Left colon (tissue), 2 donors: ENCODE measurements at regions not wholly inside any gene's neighbourhood (a gene's known extent, or its start where the extent isn't known, plus 50 kb on each side); places are given as distances from the start of the nearest gene placed in this dataset.

Experiments used
- ATAC-seq: fragments of 200-7000 bp; cut with Tn5 transposase; one replicate; pipeline ENCODE4 v1.9.1; 2020; ENCODE audit warnings: mild to moderate bottlenecking, moderate library complexity
- DNase-seq, 2 donors: peaks; one replicate each; pipeline ENCODE4 v3.0.0-alpha.2; 2020
- intact Hi-C, 2 donors: fragments of 100-400 bp; cut with DNase I in 1 of 2; cut with micrococcal nuclease in 1 of 2; formaldehyde crosslinking; loops; one replicate each; pipeline versions ENCODE4 v1.11.2 to v1.14.0; 2022; cut with DNase I, micrococcal nuclease
- donor health status: DM: no; HTN: no; CAD: no.
- donor health status: DM: yes; HTN: yes; CAD: no.

DNA sequence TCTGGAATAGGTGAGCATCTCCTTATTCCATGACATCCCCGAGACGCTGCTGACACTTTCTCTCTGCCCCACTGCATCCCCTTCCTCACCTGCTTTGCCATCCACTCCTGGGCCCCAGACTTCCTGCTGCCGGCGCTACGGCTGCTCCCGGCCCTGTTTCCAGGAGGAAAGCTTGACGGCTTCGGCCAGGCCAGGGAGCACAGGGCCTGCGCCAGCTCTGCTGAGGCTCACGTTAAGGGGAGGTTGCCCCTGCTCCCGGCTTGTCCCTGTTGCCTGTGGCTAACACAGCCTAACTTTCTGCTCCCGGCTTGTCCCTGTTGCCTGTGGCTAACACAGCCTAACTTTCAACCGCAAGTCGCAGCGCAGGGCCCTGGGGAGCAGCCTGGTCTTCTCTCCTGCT is 177.3 kb upstream of the RGMA start:
- intact Hi-C loops: no loop called here
- DNase-seq: no peak
- ATAC-seq: no peak

DNA sequence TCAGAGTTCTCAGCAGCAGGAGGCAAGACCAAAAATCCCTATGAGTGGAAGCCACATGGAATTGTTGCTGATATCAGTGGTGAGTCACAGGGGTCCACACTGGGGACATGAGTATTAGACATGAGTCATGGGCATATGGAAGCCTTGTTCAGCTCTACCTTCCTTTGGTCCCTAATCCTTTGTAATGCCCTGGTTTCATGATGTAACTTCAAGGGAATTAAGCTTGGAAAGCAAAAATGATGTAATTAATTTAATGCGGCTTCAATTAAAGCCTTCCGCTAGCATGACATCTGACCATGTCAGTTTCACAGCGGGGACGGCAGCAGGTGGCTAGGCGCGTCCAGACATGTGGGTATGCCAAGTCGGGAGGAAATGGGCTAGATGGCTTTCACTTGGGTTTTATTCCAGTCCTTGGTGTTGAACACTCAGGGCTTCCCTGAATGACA is 176.1 kb upstream of the RGMA start:
- intact Hi-C loops: no loop called here
- ATAC-seq: no peak
- DNase-seq: no peak

DNA sequence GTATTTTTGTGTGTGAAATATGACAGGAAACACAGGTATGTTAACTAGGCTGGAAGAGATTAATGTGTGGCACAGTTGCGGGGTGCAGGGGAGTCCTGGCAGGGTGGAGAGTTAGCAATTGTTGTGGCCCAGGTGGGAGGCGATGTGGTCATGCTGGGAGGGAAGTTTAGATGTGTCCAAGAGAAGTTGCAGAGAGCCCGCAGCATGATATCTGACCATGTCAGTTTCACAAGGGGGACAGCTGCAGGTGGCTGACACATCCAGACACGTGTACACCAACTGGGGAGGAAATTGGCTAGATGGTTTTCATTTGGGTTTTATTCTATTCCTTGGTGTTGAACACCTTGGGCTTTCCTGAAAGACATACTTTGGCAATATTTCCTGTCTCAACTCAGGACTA is 172.8 kb upstream of the RGMA start:
- intact Hi-C loops: no loop called here
- ATAC-seq: no peak
- no peak for DNase-seq

DNA sequence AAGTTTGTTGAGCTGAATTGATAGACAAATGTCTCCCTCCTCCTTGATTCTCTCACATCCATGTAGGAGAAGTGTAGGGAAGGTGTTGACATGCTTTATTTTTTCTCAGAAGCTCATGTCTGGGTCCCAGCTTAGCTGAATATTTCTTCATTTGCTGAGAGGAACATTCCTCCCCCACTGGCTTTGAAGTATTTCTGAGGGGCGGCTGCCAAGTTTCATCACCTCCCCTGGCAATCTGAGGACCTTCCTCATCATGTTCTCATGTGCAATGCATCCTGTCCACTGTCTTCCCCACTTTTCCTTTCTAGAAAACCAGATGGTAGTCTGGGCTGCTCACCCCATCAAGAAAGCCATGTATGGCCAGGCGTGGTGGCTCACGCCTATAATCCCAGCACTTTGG is 168.9 kb upstream of the RGMA start:
- ATAC-seq (no peak), DNase-seq (no peak)
- intact Hi-C loops: no loop called here

DNA sequence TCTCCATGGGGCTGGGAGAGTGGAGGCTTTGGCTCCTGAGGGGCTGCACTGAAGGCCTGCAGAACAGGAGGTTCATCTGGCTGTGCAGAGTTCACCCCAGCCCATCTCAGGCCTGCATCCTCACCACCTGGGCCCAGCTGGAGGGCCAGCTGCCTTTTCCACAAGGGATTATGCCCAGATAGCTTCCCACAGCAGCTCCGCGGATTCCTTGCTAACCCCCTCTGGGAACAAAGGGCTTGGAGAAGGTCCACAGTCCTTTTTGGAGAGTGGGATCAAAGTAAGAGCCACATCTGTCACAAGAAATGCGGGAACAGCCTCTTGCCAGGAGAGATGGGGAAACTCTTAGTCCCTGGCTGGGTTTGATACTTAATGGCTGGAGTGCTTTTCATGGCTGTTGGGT is 164.7 kb upstream of the RGMA start:
- ATAC-seq: no peak
- no peak for DNase-seq
- intact Hi-C loops: no loop called here

DNA sequence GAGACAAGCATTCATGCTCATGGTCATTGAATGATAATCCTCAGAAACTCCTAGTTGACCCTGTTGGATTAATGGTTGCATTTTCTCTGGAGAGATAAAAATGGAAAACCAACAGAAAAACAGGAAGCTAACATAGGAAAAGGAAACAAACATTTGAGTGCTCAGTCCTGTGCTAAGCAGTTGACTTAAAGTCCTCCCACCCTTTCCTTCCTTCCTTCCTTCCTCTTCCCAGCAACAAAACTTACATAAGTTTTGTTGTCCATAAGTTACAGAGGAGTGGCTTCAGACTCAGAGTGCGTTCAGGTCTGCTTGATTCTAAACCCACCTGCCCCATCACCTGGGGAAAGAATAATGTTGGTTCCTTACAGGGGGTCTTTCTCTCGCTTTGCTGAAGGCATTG is 163.8 kb upstream of the RGMA start:
- ATAC-seq (no peak), DNase-seq (no peak)
- intact Hi-C loops: no loop called here

DNA sequence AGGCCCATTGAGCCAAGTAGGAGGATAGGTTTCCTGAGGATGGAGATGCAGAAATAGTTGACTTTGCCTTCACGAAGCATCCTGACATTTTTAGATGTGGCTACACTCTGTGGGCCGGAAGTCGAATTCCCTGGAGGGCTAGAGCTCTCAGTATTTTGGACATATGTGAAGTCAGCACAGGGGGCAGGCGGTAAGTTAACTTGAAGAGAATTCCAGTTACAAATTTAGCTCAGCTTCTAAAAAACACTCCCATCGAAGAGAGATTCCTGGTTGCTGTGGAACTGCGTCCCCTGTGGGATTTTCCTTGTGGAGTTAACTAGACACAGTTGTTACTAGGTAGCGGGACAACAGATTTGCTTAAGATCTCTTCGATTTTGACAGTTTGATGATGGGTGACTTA is 161.9 kb upstream of the RGMA start:
- ATAC-seq (no peak), DNase-seq (no peak)
- intact Hi-C loops: no loop called here

DNA sequence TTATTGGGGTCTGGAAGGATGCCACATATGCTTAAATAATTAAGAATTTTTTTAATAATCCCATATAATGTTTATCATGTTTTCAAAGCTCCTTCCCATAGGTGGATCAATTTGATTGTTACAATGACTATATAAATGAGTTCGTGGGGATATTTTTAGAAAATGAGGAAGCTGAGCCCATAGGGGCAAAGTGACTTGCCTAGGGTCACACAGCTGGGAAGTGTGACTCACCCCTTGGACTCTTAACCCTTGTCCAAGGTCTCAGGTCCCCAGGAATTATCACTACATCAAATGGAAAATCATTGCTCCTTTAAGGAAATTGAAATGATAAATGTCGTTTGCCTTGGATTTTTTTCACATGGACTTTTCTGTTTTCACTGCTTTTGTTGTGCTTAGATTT is 161.2 kb upstream of the RGMA start:
- DNase-seq: no peak
- intact Hi-C loops: no loop called here
- ATAC-seq: no peak

DNA sequence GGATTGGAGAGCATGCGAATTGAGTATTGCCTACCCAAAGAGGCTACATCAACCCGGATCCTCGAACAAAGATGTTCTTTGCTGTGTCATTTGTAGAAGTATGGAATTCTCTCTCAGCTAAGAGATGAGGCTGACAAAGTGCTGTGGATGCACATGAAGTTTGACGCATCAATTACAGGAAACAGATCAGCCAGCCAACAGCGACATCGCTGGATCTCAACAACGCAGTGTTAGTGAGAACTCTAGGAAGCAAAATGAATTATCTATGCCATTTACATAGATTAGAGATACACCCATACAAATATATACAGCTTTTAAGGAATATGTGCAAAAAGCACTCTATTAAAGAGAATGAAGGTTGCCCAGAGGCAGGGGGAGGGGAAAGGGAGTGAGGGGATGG is 160.6 kb upstream of the RGMA start:
- no peak for ATAC-seq
- intact Hi-C loops: no loop called here
- DNase-seq: no peak

DNA sequence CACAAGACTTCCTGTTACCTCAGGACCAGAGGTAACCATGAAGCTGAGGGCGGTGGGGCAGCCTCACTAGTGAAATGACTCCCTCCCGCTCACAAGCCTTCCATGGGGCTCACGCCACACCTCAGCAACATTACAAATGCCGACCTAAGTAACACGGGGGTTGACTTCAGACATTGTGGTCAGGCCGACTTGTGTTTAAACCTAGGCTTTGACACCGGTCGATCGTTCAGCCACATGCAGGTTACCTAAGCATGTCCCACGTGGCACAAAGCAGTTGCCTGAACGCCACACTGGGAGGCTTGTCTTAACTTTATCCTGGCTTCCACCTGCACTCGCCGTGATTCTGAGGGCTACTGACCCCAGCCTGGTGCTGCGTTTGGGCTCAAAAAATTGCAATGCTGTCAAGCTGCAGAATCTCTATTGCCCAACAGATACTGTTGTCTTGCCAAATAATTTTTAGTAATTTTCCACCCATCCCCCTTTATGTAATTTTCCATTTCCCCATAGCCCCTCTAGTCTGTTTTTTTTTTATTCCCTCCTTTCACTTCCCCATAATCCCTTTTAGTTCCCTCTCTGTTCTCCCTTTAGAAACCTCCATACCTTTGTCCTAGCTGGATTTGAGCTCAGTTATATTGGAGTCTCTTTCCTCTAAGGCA is 158.6 kb upstream of the RGMA start:
- ATAC-seq (no peak), DNase-seq (no peak)
- intact Hi-C loops: no loop called here

DNA sequence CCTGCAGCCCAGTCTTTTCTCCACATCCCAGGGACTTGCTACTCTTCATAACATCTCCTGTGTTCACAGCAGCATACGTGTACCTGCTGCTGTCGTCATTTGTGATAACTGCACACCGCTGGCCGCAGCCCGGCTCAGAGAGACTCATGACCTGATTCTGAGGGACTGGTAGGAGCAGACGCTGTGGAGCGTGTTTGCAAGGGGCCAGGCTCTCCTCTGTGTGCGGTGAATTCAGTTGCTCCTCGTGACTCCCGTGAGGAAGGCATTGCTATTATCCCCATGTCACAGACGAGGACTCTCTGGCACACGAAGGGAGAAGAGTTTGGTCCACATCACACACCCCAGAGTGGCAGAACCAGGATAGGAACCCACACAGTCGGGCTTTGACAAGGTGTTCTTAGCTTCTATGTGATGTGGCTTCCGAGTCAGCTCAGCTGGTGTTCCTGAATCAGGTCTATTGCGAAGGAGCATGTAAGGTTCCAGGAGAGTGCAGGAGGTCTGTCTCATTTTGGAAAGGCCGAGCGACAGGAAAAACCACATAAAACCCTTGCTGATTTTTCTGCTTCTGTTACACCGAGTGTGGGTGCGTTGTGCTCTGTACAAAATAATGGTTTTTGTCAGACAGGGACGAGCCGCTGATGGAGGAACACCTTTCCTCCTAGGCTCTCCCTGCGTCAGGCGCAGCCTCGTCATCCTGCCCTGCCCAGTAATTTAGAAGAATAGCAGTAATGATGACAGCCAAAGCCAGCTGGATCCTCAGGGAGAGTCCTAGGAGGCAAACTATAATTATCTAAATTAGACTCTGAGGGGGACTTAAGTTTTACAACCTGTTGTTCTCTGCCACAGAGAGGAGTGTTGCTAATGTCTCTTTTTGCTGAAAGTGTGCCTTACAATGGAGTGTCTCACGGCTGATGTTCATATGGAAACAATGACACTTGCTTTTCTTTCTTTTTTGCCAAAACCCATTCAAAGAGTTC is 157.5 kb upstream of the RGMA start:
- no peak for ATAC-seq
- intact Hi-C loops: no loop called here

DNA sequence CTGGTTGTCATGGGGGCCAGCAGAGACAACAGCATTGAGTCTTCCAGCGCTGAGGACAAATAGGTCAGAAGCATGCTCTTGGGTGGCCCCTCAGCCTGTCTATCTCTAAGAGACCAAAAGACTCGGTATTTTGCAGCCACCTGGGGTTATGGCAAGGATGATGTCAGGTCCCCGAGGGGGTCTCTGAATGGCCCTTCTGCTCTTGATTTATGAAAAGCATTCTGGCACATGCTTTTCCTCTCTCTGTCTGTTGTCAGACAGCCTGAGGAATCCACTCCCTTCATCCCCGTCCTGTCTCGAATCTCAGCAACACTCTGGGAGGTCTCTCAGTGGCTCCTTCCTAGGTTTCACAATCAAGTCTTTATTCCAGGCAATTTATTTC is 156.6 kb upstream of the RGMA start:
- DNase-seq (no peak), ATAC-seq (no peak)
- intact Hi-C loops: no loop called here

More for the DNA sequence above, 157.5 kb upstream of the RGMA start:
- no peak for DNase-seq

DNA sequence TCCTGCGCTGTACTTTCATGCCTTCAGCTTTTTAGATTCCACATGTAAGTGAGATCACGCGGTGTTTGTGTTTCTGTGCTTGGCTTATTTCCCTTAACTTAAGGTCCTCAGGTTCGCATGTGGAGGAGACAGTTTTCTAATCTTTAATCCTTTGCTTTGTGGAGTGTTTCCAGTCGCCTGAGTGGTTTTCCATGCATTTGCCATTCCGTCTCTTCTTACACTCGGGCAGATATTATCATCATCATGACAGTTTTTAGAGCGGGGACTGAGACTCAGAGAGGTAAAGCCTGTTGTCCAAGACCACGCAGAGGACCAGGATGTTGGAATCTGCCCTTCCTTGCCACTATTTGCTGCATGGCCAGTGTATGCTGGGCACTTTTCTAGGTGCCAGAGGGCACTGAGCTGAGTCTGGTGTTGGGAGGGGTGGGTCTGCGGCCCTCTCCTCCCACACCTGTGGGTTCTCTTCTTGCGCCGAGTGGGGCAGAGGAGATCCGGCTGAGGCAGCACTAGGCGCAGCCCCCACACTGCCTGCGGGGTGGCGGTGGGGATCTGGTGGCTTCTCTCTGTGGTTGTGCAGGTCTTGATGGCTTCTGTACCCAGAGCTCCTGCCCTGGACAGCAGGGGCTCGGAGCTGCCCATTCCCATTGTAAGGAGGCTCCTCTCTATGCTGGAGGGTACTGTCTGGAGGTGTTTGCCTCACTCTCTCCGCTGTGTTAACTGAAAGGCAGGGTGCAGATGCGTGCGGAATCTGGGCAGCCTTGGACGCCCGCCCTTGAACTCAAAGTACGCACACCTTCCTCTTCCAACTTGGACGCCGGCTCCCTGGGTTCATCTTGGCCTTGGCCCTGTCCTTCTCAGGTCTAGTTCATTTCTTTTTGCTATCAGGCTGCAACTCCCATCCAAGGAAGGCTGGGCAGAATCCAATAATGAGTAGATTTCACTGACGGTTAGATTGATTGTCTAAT is 156.0 kb upstream of the RGMA start:
- ATAC-seq: no peak
- intact Hi-C loops: no loop called here
- no peak for DNase-seq

DNA sequence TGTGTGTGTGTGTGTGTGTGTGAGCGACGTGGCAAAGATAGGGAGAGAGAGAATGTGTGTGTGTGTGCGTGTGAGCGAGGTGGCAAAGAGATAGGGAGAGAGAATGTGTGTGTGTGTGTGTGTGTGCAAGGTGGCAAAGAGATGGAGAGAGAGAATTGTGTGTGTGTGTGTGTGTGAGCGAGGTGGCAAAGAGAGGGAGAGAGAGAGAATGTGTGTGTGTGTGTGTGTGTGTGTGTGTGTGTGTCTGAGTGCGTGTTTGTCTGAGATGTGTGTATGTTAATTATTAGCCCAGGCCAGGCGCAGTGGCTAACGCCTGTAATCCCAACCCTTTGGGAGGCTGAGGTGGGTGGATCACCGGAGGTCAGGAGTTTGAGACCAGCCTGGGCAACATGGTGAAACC is 154.6 kb upstream of the RGMA start:
- intact Hi-C loops: no loop called here
- ATAC-seq (no peak), DNase-seq (no peak)

DNA sequence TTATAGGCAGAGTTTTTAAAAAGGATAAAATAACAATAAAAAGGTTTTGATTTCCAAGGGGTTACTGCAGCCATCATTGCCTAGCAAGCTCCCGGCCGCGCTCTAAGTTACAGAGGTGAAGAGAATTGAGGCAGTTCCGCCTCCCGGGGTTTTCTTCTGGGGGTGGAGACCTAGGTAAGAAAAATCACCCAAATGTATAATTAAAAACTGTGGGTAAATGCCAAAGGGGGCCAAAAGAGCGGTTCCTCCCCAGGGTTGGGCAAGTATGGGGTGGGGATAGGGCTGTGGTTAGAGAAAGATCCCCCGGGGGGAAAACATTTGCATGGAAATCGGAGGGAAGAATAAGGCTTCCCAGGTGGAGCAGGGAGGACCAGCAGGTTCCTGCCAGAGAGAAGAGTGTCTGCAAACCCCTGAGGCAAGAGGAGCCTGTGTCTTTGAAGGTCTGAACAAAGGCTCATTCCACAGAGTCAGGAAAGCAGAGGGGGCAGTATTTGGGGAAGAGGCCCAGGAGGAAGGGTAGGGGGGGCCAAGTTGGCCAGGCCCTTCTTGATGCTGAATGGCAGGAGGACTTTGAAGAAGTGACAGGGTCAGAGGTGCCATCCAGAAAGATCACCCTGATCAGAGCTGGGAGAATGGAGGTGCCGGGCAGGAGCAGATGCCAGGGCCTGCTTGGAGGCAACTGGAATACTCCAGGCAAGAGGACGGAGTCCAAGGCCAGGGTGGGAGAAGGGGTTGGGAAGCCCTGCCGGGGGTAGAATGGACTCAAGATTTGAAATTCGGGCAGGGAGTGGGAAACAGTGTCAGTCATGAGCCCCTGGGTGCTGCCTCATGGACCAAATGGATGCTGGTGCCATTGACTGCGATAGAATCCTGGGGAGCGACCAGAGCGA is 152.9 kb upstream of the RGMA start:
- intact Hi-C loops: no loop called here
- ATAC-seq (no peak), DNase-seq (no peak)

DNA sequence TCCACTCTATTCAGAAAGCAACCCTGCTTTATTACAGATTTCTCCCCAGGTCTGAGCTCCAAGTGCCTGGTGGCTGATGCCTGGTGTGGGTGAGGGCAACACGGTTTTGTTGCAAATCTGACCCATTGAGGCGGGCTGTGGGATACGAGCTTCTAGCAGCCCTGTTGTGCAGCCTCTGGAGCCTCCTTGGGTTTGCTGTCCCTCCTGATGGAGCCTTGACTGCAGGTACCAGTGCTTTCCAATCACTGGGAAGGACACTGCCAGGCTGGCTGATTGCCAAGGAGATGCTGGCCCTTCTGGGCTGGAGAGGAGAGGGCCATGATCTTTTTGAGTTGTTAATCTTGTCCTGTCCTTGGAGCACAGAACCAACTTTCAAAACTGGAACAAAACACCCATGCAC is 151.0 kb upstream of the RGMA start:
- intact Hi-C loops: no loop called here
- ATAC-seq (no peak), DNase-seq (no peak)

DNA sequence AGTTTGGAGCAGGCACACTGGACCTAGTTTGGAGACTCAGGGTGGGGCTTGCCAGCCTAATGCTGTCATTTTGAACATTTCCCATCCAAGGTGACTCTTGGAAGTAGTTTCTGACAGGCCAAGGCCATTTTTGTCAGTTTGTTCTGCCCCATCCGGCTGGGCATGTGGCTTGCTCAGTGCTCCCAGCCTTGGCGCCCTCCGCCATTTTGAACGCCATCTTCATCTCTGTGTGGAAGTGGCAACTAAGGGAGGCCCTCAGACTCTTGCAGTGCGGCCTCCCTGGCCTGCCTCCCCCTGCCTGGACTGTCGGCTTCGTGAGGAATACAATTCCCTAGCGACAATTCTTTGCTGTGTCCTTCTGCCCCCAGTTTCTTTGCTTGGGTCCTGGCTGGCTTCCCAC is 150.6 kb upstream of the RGMA start:
- DNase-seq (no peak), ATAC-seq (no peak)
- intact Hi-C loops: no loop called here

DNA sequence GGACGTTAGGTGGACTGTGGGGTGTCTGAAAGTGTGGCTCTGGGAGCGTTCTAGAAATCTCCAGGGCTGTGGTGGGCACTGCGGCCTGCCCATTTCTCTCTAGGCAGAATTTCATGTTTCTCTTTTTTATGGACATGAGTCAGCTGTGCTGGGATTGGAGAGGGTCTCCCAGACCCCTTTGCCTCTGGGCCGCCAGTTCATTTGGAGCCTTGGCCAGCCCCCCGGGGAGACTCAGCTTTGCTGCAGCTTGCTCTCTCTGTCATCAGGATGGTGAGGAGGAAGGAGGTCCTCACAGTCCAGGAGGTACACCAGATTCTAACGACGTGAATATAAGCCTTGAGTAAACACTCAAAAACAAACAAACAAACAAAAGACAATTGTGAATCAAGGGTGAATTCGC is 149.6 kb upstream of the RGMA start:
- DNase-seq (no peak), ATAC-seq (no peak)
- intact Hi-C loops: no loop called here
